ENCODE measurements at regions not wholly inside any gene's neighbourhood (a gene's known extent, or its start where the extent isn't known, plus 50 kb on each side); places are given as distances from the start of the nearest gene placed in this dataset.
A peak's percentile ranks its signal among the peaks of the same experiment; 100 is the strongest.

- H4K20me1 ChIP-seq (ENCODE audit: insufficient read depth, low read length), result no peaks in the 10 kb centered on the region
- H3K27ac ChIP-seq (ENCODE audit: low read length), result no peak overlapping the region
- no peaks in the 10 kb centered on the region for H3K9me3 ChIP-seq (ENCODE audit: insufficient read depth, low read length)
- H3K4me2 ChIP-seq (ENCODE audit: low read length), result no peak overlapping the region
- TF ChIP-seq, protein P1, sequence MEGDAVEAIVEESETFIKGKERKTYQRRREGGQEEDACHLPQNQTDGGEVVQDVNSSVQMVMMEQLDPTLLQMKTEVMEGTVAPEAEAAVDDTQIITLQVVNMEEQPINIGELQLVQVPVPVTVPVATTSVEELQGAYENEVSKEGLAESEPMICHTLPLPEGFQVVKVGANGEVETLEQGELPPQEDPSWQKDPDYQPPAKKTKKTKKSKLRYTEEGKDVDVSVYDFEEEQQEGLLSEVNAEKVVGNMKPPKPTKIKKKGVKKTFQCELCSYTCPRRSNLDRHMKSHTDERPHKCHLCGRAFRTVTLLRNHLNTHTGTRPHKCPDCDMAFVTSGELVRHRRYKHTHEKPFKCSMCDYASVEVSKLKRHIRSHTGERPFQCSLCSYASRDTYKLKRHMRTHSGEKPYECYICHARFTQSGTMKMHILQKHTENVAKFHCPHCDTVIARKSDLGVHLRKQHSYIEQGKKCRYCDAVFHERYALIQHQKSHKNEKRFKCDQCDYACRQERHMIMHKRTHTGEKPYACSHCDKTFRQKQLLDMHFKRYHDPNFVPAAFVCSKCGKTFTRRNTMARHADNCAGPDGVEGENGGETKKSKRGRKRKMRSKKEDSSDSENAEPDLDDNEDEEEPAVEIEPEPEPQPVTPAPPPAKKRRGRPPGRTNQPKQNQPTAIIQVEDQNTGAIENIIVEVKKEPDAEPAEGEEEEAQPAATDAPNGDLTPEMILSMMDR (IDR thresholded peaks at IDR 0.05; ENCODE audit: low read depth, low read length), result no peak
- no peak for TF ChIP-seq EZH2phosphoT487 (IDR thresholded peaks at IDR 0.05; ENCODE audit: low read depth)
- no peak overlapping the region for H2AFZ ChIP-seq (ENCODE audit: low read depth, low read length)
- no peaks in the 10 kb centered on the region for H3K36me3 ChIP-seq (replicated peaks; ENCODE audit: low read depth, low read length)
- H3K4me1 ChIP-seq (ENCODE audit: low read length), result peaks cover 25% of the 10 kb centered on the region
- H3K27me3 ChIP-seq (ENCODE audit: low read depth, low read length), result no peaks in the 10 kb centered on the region
- H3K79me2 ChIP-seq (ENCODE audit: low read length), result no peaks in the 10 kb centered on the region
- no peak overlapping the region for H3K4me3 ChIP-seq (ENCODE audit: low read length)
- H3K9ac ChIP-seq (ENCODE audit: low read length), result no peak overlapping the region
These were observed 79.0 kb downstream of the ARL6IP4 start for GRCh38 chr12:123059500-123059899.

DNA sequence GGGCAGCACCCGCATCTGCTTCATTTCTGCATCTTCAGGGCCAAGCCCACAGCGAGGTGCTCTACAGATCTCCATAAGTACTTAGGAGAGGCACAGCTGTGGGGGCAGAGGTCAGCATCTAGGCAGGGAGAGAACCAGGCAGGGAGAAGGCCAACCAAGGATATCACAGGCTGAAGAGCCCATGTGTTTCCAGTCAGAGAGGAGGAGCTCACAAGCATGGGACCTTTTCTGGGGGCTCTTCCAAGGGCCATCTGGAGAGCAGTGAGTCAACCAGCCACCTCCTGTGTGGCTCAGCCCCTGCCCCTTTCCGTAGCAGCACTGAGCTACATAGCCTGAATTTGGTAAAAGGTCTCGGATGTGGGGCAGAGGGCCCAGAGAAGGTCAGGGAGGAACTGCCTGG is 78.5 kb downstream of the ARL6IP4 start:
- Histone ChIP-seq H3K4me3 (ENCODE audit: low read length) (no peak overlapping the region), H4K20me1 (ENCODE audit: insufficient read depth, low read length) (no peaks in the 10 kb centered on the region), H3K4me1 (ENCODE audit: low read length) (peaks cover 25% of the 10 kb centered on the region), H3K4me2 (ENCODE audit: low read length) (no peak overlapping the region), H3K9ac (ENCODE audit: low read length) (no peak overlapping the region), H3K27me3 (ENCODE audit: low read depth, low read length) (no peaks in the 10 kb centered on the region), H3K9me3 (ENCODE audit: insufficient read depth, low read length) (no peaks in the 10 kb centered on the region), H3K36me3 (replicated peaks; ENCODE audit: low read depth, low read length) (no peaks in the 10 kb centered on the region), H3K27ac (ENCODE audit: low read length) (no peak overlapping the region), H3K79me2 (ENCODE audit: low read length) (no peaks in the 10 kb centered on the region), H2AFZ (ENCODE audit: low read depth, low read length) (no peak overlapping the region)
- TF ChIP-seq, protein P1 (IDR thresholded peaks at IDR 0.05; ENCODE audit: low read depth, low read length), result no peak
- no peak for TF ChIP-seq EZH2phosphoT487 (IDR thresholded peaks at IDR 0.05; ENCODE audit: low read depth)

GRCh38 chr12:123058481-123058880 is 78.0 kb downstream of the ARL6IP4 start:
- H3K9me3 ChIP-seq (ENCODE audit: insufficient read depth, low read length), result no peaks in the 10 kb centered on the region
- H3K4me2 ChIP-seq (ENCODE audit: low read length), result no peak overlapping the region
- H3K36me3 ChIP-seq (replicated peaks; ENCODE audit: low read depth, low read length), result no peaks in the 10 kb centered on the region
- H3K4me3 ChIP-seq (ENCODE audit: low read length), result no peak overlapping the region
- H3K9ac ChIP-seq (ENCODE audit: low read length), result no peak overlapping the region
- no peak for TF ChIP-seq EZH2phosphoT487 (IDR thresholded peaks at IDR 0.05; ENCODE audit: low read depth)
- TF ChIP-seq, protein P1 (IDR thresholded peaks at IDR 0.05; ENCODE audit: low read depth, low read length), result no peak
- H3K27me3 ChIP-seq (ENCODE audit: low read depth, low read length), result no peaks in the 10 kb centered on the region
- no peak overlapping the region for H3K27ac ChIP-seq (ENCODE audit: low read length)
- no peak overlapping the region for H2AFZ ChIP-seq (ENCODE audit: low read depth, low read length)
- peaks cover 22% of the 10 kb centered on the region for H3K4me1 ChIP-seq (ENCODE audit: low read length)
- H4K20me1 ChIP-seq (ENCODE audit: insufficient read depth, low read length), result no peaks in the 10 kb centered on the region
- no peaks in the 10 kb centered on the region for H3K79me2 ChIP-seq (ENCODE audit: low read length)

DNA sequence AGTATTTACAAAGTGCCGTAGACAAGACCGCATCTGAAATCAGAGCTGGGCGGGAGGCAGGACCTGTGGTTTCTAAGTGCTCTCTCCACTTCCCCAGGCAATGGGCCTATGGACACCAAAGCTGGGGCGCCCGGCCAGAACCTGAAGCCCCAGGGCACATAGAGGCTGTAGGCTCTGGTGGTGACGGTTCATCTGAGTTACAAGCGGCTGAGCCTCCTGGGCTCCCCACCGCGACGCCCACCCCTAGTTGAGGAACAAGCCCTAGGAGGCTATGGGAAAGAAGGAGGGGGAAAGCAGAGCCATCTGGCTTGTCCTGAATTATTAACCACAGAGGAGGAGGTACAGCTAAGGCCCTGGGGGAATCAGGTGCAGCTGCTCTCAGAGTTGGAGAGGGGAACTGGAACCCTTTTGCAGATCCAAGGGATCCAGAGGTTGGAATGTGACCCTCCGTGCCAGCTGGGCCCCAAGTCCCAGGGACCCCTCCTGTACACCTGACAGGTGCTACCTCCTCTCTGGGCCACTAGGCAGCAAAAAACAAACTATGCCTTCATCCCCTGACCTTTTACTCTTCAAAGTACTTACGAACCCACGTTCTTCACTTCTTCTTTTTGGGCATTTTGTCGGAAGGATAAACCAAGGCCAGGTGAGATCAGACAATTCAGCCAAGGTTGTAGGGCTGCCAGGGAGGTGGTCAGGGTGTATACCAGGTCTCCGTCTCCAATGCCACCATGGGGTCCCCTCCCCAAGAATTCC is 77.2 kb downstream of the ARL6IP4 start:
- Histone ChIP-seq H3K4me1 (ENCODE audit: low read length) (peaks cover 14% of the 10 kb centered on the region), H3K4me2 (ENCODE audit: low read length) (peak overlapping the region; percentile 11; the same call in 1 of the 2 replicates)

More for the DNA sequence above, 77.2 kb downstream of the ARL6IP4 start:
- H3K27ac ChIP-seq (ENCODE audit: low read length), result no peak overlapping the region
- H3K27me3 ChIP-seq (ENCODE audit: low read depth, low read length), result no peaks in the 10 kb centered on the region
- H3K36me3 ChIP-seq (replicated peaks; ENCODE audit: low read depth, low read length), result no peaks in the 10 kb centered on the region
- H3K4me3 ChIP-seq (ENCODE audit: low read length), result no peak overlapping the region
- H3K9me3 ChIP-seq (ENCODE audit: insufficient read depth, low read length), result no peaks in the 10 kb centered on the region
- H4K20me1 ChIP-seq (ENCODE audit: insufficient read depth, low read length), result no peaks in the 10 kb centered on the region
- no peak overlapping the region for H3K9ac ChIP-seq (ENCODE audit: low read length)
- TF ChIP-seq, protein P1 (IDR thresholded peaks at IDR 0.05; ENCODE audit: low read depth, low read length), result no peak
- no peak for TF ChIP-seq EZH2phosphoT487 (IDR thresholded peaks at IDR 0.05; ENCODE audit: low read depth)
- H2AFZ ChIP-seq (ENCODE audit: low read depth, low read length), result no peak overlapping the region
- H3K79me2 ChIP-seq (ENCODE audit: low read length), result no peaks in the 10 kb centered on the region

Measured in OCI-LY3 (cell line).